ENCODE measurements at regions not wholly inside any gene's neighbourhood (a gene's known extent, or its start where the extent isn't known, plus 50 kb on each side); places are given as distances from the start of the nearest gene placed in this dataset.

DNA sequence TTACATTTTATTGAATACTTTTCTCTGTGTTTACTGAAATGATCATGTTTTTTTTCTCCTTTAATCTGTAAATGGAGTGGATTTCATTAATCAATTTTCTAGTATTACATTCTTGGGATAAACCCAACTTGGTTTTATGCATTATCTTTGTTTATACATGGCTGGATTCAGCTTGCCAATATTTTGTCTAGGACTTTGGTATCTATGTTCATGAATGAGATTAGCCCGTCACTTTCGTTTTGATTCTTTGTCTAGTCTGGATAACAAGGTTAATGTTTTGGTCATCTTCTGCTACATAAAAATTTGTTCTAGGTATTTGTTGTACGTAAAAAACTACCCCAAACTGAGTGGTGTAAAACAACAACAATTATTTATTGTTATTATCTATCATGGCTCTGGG is 127.9 kb upstream of the PAX6 start:
- in situ Hi-C loops (cut with HindIII; ENCODE audit: low sequenced_read_pairs), result no loop called here
- TF ChIP-seq, protein P1, sequence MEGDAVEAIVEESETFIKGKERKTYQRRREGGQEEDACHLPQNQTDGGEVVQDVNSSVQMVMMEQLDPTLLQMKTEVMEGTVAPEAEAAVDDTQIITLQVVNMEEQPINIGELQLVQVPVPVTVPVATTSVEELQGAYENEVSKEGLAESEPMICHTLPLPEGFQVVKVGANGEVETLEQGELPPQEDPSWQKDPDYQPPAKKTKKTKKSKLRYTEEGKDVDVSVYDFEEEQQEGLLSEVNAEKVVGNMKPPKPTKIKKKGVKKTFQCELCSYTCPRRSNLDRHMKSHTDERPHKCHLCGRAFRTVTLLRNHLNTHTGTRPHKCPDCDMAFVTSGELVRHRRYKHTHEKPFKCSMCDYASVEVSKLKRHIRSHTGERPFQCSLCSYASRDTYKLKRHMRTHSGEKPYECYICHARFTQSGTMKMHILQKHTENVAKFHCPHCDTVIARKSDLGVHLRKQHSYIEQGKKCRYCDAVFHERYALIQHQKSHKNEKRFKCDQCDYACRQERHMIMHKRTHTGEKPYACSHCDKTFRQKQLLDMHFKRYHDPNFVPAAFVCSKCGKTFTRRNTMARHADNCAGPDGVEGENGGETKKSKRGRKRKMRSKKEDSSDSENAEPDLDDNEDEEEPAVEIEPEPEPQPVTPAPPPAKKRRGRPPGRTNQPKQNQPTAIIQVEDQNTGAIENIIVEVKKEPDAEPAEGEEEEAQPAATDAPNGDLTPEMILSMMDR (IDR thresholded peaks at IDR 0.05; ENCODE audit: low read depth, low read length, missing control alignments), result no peak
- no peak overlapping the region for H3K4me3 ChIP-seq (ENCODE audit: low read depth, low read length)
- no peak for DNase-seq (ENCODE audit: low read depth)

DNA sequence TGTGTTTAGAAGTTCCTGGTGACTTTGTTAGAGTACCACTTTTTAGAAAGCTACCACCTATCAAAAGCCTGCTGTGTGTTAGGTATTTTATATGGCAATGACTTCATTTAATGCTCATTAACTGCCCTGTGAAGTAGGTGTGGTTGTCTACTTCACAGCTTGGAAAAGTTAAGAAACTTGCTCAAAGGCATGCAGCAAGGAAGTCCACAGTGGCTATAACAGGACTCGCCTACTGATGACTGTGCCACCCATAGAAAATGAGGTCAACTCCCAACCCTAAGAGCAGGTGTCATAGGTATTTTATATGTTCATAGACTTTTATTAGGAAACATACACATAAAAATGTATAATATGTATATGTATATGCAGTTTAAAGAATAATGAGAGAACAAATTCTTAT is 125.2 kb upstream of the PAX6 start:
- TF ChIP-seq, protein P1 (IDR thresholded peaks at IDR 0.05; ENCODE audit: low read depth, low read length, missing control alignments), result no peak
- no peak for DNase-seq (ENCODE audit: low read depth)

DNA sequence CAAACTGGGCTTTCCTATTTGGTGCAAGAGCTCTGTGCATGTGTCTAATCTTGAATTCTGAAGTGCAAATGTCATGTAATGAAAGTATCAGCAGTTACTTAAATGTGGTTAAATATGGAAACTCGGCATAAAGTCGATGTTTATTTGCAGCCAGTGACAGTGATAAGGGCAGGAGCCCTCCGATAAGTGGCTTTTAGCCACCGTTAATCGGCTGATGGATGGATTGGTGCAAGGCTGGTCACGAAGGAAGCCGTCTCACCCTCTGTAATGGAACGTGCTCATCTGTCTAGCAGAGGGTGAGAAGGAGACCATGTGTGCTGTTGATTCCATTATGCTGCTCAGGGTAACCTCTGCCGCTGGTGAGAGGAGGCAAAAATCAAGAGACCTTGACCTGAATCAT is 121.8 kb upstream of the PAX6 start:
- TF ChIP-seq, protein P1 (IDR thresholded peaks at IDR 0.05; ENCODE audit: low read depth, low read length, missing control alignments), result no peak
- in situ Hi-C loops (cut with HindIII; ENCODE audit: low sequenced_read_pairs), result no loop called here
- DNase-seq (ENCODE audit: low read depth), result no peak
- H3K4me3 ChIP-seq (ENCODE audit: low read depth, low read length), result no peak overlapping the region

More for the DNA sequence above, 125.2 kb upstream of the PAX6 start:
- H3K4me3 ChIP-seq (ENCODE audit: low read depth, low read length), result no peak overlapping the region
- in situ Hi-C loops (cut with HindIII; ENCODE audit: low sequenced_read_pairs), result no loop called here

DNA sequence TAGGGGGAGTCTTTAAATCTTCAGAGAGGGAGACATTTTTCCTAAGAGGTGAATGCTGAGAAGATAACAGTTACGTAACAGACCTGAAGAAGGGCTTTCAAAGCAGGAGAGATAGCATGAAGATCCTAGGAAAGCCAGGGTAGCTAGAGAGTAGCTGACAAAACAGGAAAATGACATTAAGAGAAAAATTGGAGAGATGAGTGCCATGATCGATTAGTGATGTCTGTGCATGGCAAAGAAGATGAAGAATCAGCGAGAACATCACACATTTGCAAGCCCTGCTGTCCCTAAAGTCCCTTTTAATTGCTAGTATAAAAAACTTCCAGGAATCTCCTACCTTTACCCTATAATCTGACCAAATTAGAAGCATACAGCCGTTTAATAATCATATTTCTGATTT is 116.9 kb upstream of the PAX6 start:
- DNase-seq (ENCODE audit: low read depth), result no peak
- H3K4me3 ChIP-seq (ENCODE audit: low read depth, low read length), result no peak overlapping the region
- in situ Hi-C loops (cut with HindIII; ENCODE audit: low sequenced_read_pairs), result no loop called here
- TF ChIP-seq, protein P1 (IDR thresholded peaks at IDR 0.05; ENCODE audit: low read depth, low read length, missing control alignments), result no peak

DNA sequence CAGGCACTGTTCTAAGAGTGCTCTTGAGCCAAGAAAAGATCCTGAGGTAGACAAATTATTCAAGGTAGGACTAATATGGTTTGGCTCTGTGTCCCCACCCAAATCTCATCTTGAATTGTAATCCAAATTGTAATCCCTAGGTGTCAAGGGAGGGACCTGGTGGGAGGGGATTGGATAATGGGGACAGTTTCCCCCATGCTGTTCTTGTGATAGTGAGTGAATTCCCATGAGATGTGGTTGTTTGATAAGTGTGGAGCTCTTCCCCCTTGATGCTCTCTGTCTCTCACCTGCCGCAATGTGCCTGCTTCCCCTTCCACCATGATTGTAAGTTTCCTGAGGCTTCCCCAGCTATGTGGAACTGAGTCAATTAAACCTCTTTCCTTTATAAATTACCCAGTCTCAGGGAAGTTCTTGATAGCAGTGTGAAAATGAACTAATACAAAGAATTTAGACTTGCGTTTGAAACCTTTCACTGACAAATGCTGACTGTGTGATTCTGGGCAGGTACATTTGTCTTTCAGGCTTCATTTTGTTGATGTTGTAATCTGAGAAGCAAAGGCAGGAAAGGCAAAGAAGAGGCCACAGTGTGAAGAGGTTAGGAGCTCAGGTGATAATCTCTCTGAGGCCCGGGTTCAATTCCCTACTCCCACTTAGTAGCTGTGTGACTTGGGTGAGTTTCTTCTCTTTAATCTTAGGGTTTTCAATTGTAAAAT is 115.8 kb upstream of the PAX6 start:
- in situ Hi-C loops (cut with HindIII; ENCODE audit: low sequenced_read_pairs), result no loop called here
- no peak overlapping the region for H3K4me3 ChIP-seq (ENCODE audit: low read depth, low read length)
- no peak for DNase-seq (ENCODE audit: low read depth)
- TF ChIP-seq, protein P1 (IDR thresholded peaks at IDR 0.05; ENCODE audit: low read depth, low read length, missing control alignments), result no peak

DNA sequence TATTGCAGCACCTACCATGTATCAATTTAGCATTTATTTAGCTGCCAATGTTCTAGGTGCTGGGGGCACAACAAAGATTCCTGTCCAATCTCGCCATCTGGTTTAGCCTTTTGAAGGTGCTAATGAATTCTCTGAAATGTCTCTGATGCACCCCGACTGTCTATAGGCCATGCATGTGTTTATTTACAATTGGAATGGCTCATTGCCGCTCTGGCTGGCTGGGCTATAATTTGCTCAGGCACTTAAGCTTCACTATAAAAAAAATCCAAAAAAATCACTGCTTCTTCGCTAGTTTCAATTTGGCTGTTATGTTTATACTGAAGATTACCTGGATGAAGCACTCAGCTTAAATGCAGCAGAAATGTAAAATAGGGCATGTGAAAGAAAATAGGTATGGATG is 115.0 kb upstream of the PAX6 start:
- TF ChIP-seq, protein P1 (IDR thresholded peaks at IDR 0.05; ENCODE audit: low read depth, low read length, missing control alignments), result no peak
- DNase-seq (ENCODE audit: low read depth), result no peak
- no peak overlapping the region for H3K4me3 ChIP-seq (ENCODE audit: low read depth, low read length)
- in situ Hi-C loops (cut with HindIII; ENCODE audit: low sequenced_read_pairs), result no loop called here

Measured in astrocyte of the cerebellum (primary cell).